ENCODE measurements at regions not wholly inside any gene's neighbourhood (a gene's known extent, or its start where the extent isn't known, plus 50 kb on each side); places are given as distances from the start of the nearest gene placed in this dataset.
"Not testable (repeated sequence)": the region's sequence is repeated elsewhere in the genome, so short reads cannot be mapped to it uniquely, and the experiment has no call there.

GRCh38 chr5:92378966-92379611 is 996.0 kb upstream of the ARRDC3 start:
- peak; percentile 2 for DNase-seq

GRCh38 chr5:92374859-92375258 is 991.7 kb upstream of the ARRDC3 start:
- no peak for DNase-seq

- DNase-seq = no peak
Measured at GRCh38 chr5:92372766-92373165, 989.6 kb upstream of the ARRDC3 start.

- DNase-seq = no peak
Measured at GRCh38 chr5:92371889-92372235, 988.7 kb upstream of the ARRDC3 start.

- DNase-seq = no peak
Measured at GRCh38 chr5:92371171-92371888, 988.2 kb upstream of the ARRDC3 start.

GRCh38 chr5:92370032-92370431 is 986.9 kb upstream of the ARRDC3 start:
- no peak for DNase-seq

GRCh38 chr5:92369587-92369986 is 986.5 kb upstream of the ARRDC3 start:
- no peak for DNase-seq

GRCh38 chr5:92364986-92365550 is 982.0 kb upstream of the ARRDC3 start:
- peak; percentile 51 for DNase-seq

GRCh38 chr5:92353107-92354030 is 970.3 kb upstream of the ARRDC3 start:
- DNase-seq = peak; percentile 27

- DNase-seq = peak; percentile 78
Measured at GRCh38 chr5:92337772-92338234, 954.7 kb upstream of the ARRDC3 start.

- peak; percentile 24 for DNase-seq
Measured at GRCh38 chr5:92332039-92332438, 948.9 kb upstream of the ARRDC3 start.

GRCh38 chr5:92330365-92330764 is 947.2 kb upstream of the ARRDC3 start:
- DNase-seq = no peak

- DNase-seq = no peak
Measured at GRCh38 chr5:92329759-92330158, 946.6 kb upstream of the ARRDC3 start.

- DNase-seq = no peak
Measured at GRCh38 chr5:92328584-92329259, 945.6 kb upstream of the ARRDC3 start.

- DNase-seq = no peak
Measured at GRCh38 chr5:92320446-92320845, 937.3 kb upstream of the ARRDC3 start.

- no peak for DNase-seq
Measured at GRCh38 chr5:92313385-92313784, 930.3 kb upstream of the ARRDC3 start.

- peak; percentile 40 for DNase-seq
Measured at GRCh38 chr5:92309336-92309991, 926.3 kb upstream of the ARRDC3 start.

- no peak for DNase-seq
Measured at GRCh38 chr5:92308679-92309078, 925.6 kb upstream of the ARRDC3 start.

GRCh38 chr5:92302356-92302755 is 919.2 kb upstream of the ARRDC3 start:
- DNase-seq = not testable (repeated sequence)

GRCh38 chr5:92283521-92283920 is 900.4 kb upstream of the ARRDC3 start:
- DNase-seq = no peak

GRCh38 chr5:92271750-92272149 is 888.6 kb upstream of the ARRDC3 start:
- DNase-seq = not testable (repeated sequence)

- no peak for DNase-seq
Measured at GRCh38 chr5:92268343-92268742, 885.2 kb upstream of the ARRDC3 start.
